HG03460 (cell line): ENCODE measurements at regions not wholly inside any gene's neighbourhood (a gene's known extent, or its start where the extent isn't known, plus 50 kb on each side); places are given as distances from the start of the nearest gene placed in this dataset.

Experiments
- ATAC-seq: cut with Tn5 transposase; IDR thresholded peaks from one replicate; pipeline ENCODE4 v1.9.1; 2021; ENCODE audit not compliant: unreplicated experiment

DNA sequence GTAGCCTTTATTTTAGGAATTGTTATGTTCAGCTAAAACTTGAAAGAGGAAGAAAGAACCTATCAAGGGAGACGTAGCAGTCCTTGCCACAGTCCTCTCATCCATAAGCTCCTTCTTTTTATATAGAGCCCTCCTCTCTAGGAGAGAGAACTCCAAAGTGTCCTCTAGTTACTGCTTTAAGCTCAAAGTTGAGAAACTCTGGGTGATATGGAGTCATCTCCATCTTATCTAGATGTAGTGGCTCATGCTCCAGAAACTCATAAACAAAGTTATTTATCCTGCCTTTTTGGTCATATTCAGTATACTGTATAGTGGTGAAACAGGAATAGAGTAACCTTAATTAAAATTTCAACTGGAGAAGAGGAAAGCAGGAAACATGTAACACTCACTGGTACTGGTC, 90.4 kb upstream of the ATF7IP start:
- no peak for ATAC-seq

DNA sequence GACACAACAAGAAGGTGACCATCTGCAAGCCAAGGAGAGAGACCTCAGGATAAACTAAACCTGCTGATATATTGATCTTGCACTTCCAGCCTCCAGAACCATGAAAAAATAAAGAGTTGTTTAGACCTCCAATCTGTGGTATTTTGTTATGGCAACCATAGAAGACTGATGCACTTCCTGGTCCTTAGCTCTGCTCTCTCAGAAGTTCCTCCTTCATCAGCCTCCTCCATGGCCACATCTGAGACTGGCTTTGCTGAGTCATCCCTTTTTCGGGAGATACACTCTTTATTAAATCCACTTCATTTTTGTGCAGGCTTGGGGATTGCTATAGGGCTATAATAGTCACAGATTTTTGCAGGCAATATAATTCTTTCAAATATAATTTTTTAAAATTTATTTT, 89.6 kb upstream of the ATF7IP start:
- ATAC-seq, result no peak

DNA sequence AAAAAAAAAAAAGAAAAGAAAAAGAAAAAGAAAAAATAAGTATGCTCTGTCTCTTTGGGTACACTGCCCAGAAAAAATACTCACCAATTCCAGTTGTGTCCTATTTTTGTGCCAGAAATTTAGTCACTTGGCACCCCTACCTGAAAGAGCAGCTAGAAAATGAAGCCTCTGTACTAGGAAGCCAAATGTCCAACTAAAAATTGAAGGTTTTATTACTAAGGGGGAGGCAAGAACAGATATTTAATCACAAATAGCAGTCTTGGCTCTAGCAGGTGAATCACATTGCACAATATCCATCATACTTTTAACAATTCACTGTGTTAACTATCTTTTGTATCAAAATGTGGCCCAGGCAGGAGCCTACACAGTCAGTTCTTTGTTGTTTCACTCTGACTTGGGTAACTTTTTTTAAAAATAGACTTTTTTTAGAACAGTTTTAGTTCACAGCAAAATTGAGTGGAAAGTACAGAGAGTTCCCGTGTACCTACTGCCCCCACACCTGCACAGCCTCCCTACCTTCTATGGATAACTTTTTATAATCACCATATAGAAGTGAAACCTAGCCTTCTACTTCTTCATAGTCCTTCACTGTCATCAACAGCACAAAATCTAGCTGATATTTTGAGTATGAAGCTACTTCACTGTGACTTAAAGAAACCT, 87.1 kb upstream of the ATF7IP start:
- no peak for ATAC-seq

DNA sequence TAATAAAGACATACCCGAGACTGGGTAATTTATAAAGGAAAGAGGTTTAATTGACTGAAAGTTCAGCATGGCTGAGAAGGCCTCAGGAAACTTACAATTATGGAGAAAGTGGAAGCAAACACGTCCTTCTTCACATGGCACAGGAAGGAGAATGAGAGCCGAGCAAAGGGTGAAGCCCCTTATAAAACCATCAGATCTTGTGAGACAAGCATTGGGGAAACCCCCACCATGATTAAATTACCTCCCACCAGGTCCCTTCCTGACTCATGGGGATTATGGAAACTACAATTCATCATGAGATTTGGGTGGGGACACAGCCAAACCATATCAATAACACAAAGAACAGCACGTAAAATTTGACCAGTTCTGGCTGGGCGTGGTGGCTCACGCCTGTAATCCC, 85.6 kb upstream of the ATF7IP start:
- no peak for ATAC-seq

DNA sequence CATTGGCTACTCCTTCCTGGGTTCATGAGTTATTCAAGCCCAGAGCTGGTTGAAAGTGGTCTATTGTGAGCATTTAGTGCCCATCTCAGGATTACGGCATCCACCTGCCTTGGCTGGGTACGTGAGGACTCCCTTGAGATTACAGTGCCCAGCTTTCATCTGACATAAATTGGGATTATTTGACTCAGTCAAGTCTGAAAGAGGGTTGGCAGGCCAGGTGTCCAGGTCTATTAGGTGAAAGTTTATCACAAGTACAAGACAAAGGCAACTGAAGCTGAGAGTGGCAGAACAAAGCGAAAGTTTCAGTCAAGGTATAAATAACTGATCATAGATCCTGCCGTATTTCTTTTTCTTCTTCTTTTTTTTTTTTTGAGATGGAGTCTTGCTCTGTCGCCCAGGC, 84.6 kb upstream of the ATF7IP start:
- no peak for ATAC-seq

DNA sequence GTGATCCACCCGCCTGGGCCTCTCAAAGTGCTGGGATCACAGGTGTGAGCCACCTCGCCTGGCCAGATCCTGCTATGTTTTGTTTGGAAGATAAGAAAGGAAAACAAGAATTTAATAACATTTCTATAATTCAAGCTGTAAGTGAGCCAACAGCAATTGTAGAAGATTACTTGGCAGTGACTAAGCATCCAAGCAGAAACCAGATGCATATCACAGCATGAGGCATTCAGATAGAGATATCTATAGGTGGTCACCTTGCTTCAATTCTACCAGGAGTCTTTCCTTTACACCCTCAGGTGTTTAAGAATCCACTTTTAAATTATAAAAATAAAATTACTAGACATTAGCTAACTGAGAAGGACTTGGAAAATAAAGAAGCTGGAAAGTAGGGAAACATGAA, 83.9 kb upstream of the ATF7IP start:
- no peak for ATAC-seq

DNA sequence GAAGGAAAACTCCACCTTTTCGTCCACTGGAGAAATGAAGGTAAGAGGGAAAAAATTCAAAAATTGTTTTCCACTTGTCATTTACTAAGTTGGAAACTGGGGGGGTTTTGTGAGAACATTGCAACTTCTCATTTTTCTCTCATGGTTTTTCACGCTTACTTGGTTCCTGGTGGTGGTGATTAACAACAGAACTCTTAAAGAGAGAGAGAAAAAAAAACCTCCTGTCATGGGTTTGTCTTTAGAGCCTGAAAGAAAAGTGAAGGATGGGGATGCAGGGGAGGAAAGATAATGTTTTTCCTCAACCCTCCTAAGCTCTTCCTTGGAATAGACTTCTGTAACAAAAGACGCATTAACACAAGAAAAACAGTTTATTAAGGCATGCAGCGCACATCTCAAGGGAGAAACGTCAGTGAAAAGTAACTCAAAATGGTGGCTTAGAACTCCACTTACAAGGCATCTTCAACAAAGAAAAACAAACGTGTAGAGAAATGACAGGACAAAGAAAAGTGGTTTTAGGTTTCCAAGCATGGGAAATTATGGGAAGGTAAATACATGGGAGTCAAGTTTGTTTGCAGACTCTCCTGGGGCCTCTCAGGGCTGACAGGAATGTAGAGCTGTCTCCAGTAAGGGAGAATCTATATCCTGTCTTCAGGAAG, 81.9 kb upstream of the ATF7IP start:
- ATAC-seq, result peak; percentile 35

DNA sequence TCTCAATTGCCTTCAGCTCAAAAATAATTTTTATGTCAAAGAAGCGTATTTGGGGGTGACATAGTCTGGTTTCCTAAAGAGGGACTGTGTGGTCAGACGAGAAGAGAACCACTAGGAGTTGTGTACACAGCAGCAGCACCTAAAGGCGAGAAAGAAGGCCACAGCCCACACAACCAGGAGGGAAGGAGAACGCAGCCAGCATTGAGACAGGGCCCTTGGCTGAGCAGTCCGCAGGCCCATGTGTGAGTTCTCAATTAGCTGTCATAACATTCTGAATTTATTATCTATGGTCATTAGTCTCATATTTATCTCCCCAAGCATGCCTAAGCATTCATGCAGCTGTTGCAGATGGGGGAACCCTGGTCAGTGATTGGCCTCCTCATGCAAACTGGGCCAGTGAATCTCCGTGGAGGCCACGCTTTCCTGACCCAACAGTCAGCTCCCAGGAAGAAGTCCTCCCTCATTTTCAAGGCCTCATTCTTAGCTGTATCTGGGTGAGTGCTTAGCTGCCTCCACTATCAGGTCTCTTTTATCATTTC, 81.2 kb upstream of the ATF7IP start:
- ATAC-seq, result peak; percentile 51

DNA sequence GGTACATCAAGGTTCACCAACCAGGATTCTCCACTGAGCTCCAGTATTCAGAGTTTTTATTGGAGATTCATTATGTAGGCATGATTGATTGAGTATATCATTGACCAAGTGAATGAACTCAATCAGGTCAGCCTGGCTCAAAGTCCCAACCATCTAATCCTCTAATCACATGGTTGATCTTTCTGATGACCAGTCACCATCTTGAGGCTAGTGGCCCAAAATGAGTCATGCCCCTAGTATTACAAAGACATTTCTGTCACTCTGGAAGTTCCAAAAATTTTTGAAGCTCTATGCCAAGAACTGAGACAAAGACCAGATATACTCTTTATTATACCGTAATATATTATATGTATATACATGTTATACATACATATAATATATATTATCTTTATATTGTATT, 75.9 kb upstream of the ATF7IP start:
- ATAC-seq, result no peak

DNA sequence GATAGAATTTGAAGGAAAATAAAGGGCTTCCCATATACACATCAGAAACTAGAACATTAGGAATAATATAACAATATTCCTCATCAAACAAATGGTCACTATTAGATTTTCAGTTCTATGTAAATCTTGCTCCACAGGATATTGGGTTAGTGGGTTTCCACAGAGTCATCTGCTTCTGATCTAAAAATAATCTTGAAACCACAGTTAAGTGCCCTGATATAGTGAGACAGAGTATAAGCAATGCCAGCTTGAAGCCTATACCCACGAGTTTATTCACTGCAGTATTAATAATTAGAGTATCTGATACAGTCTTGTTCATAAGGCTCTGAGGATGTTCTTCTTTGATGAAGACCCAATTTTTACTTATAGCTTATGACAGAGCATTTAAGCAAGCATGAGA, 74.5 kb upstream of the ATF7IP start:
- ATAC-seq, result no peak

DNA sequence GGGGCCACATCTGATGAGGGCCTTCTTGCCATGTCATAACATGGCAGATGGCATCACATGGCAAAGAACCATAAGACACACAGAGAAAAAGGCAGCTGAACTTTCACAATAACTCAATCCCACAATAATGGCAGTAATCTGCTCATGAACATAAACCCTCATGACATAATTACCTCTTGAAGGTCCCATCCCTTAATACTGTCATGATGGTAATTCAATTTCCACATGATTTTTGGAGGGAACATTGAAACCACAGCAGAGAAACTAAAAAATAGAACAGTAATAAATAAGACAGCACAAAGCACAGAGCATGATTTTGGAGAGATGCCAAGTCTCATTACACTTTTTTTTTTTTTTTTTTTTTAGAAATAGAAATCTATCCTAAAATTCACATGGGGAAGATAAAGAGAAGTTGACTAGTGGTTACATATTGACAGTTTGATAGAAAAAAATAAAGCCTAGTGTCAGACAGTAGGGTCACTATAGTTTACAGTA, 61.8 kb upstream of the ATF7IP start:
- ATAC-seq, result no peak

DNA sequence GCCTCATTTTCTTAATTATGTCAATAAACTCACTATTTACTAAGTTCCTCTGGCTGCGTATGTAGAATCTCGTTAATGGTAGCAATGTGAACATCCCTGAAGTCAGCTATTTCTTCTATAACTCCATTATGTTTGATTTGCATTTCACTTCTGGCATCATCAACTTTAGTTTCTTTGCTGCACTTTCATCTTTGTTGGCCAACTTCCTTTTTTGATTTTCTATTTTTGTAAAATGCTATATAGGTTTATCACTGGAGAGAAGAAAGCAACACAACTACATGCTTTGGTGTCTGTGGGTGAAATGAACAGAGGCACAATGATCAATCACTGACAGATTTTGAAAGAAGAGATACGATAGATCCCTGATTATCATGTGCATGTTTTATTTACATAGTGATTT, 58.5 kb upstream of the ATF7IP start:
- ATAC-seq, result no peak

DNA sequence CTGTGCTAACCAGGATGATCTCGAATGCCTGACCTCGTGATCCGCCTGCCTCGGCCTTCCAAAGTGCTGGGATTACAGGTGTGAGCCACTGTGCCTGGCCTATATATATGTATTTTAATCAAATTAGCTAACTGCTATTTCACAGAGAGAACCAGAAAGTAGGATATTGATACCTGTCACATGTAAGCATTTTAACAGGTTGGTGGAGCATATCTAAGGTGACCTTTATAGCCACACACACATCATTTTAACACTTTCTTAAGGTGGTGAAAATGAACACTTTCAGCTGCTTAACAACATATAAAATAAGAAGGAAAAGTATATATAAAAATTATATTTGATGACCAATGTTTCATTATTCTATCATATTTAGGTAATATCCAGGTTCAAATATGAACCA, 57.0 kb upstream of the ATF7IP start:
- no peak for ATAC-seq

DNA sequence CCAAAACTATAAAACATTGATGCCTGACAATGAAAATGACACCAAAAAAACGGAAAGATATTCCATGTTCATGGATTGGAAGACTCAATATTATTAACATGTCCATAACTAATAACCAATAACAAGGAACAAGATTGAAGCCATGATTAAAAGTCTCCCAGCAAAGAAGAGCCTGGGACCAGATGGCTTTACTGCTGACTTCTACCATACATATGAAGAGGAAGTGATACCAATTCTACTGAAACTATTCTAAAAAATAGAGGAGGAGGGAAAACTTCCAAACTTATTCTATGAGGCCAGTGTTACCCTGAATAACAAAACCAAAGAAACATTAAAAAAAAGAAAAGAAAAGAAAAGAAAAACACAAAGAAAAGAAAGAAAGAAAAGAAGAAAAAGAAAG, 54.6 kb upstream of the ATF7IP start:
- ATAC-seq, result no peak

DNA sequence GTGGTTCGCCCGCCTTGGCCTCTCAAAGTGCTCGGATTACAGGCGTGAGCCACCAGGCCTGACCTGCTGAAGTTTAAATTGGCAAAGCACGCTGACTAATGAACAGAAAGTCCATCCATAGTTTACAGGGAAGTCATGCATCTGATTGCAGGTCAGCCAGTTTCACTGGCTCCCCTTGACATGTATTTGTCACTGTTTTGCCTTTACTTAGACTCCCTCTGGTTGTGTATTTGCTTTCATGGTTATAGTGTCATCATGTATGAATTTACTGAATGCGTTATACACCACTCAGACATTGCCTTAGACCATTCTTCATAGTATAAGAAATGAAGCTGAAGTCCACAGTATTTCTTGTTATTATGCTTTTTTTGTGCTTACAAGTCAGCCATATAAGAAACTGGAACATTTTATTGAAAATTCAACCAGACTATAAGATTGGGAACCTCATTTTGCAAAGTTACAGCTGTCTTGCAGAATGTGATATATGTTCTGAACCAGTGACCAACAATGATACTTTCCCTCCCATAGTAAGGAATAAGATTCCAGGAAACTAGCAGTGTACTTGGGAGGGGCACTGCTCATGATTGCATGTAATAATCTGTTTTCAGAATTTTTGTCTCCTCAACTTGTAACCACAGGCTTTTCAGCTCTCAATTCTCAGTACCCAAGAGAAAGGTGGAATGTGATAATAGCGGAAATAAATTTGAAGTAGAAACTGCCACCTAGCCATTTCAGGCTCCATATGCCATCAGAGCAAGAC, 51.9 kb upstream of the ATF7IP start:
- no peak for ATAC-seq

DNA sequence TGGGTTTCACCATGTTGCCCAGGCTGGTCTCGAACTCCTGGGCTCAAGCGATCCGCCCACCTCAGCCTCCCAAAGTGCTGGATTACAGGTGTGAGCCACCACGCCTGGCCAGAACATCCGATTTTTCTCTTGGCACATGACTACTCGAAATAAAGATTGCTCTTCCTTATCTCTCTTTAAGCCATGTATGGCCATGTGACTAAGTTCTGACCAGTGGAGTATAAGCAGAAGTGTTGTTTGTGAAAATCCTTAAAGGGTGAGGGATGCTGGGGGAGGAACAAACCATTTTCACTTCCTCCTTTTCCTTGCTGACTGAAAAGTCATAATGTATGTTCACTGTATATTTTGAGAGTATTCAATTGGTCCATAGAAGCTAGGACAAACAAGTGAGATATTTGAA, 50.7 kb upstream of the ATF7IP start:
- ATAC-seq, result no peak

DNA sequence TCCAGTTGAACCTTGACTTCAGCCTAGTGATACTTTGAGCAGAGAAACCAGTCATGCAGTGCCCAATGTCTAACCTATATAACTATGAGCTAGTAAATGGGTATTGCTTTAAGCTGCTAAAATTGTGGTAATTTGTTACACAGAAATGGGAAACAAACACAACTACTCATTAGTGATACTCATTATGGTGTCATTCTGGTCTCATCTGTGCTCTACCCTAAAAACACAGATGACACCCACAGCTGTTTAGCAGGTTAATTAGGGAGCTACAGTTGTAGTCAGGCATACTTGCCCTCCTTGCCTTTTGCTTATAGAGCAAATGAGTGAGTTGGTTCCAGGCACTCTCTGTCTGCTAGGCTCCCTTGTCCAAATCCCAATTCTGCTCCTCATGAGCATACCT, 50.0 kb upstream of the ATF7IP start:
- ATAC-seq, result no peak
